ENCODE measurements at regions not wholly inside any gene's neighbourhood (a gene's known extent, or its start where the extent isn't known, plus 50 kb on each side); places are given as distances from the start of the nearest gene placed in this dataset.

DNA sequence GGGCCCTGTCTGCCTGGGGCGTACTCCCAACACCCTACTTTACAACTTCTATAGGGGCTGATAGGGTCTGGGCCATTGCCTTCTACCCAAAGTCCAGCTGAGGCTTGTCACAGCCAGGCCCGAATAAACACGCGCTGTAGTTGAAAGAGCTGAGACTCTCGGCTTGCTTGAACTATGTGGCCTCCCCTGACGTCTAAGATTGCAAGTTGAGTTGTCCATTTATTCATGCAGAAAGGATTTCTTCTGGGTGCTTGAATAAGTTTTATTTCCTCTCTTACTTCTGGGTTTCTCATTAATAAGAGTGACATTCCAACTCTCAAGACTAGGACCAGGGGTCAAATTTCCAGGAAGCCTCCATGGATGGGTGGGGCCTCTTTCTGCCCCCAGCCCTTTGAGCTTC lies 74.4 kb upstream of the VRK1 start:
- H3K4me3 ChIP-seq (ENCODE audit: low read length): no peak overlapping the region
- no peak for DNase-seq (ENCODE audit: low read depth)
- TF ChIP-seq, protein P1, sequence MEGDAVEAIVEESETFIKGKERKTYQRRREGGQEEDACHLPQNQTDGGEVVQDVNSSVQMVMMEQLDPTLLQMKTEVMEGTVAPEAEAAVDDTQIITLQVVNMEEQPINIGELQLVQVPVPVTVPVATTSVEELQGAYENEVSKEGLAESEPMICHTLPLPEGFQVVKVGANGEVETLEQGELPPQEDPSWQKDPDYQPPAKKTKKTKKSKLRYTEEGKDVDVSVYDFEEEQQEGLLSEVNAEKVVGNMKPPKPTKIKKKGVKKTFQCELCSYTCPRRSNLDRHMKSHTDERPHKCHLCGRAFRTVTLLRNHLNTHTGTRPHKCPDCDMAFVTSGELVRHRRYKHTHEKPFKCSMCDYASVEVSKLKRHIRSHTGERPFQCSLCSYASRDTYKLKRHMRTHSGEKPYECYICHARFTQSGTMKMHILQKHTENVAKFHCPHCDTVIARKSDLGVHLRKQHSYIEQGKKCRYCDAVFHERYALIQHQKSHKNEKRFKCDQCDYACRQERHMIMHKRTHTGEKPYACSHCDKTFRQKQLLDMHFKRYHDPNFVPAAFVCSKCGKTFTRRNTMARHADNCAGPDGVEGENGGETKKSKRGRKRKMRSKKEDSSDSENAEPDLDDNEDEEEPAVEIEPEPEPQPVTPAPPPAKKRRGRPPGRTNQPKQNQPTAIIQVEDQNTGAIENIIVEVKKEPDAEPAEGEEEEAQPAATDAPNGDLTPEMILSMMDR (IDR thresholded peaks at IDR 0.05; ENCODE audit: insufficient read depth, low read depth, low read length, missing control alignments): no peak

DNA sequence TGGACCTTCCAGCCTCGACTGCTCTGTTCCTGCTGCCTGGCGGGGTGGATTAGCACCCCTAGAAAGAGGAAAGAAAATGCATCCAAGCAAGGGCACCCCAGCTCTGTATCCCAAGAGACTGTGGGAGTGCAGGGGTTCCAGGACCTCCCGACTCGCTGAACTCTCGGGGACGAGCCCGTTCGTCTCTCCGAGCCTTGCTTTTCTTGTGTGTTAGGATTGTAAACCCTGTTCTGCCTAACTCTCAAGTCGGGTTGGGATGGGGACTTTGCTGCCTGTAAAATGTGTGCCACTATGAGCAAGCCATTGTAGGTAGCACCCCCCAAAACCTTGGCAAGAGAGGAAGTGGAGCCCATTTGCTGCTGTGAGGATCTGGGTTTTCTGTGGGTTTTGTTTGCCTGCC lies 73.2 kb upstream of the VRK1 start:
- TF ChIP-seq, protein P1 (IDR thresholded peaks at IDR 0.05; ENCODE audit: insufficient read depth, low read depth, low read length, missing control alignments): no peak
- DNase-seq (ENCODE audit: low read depth): no peak

DNA sequence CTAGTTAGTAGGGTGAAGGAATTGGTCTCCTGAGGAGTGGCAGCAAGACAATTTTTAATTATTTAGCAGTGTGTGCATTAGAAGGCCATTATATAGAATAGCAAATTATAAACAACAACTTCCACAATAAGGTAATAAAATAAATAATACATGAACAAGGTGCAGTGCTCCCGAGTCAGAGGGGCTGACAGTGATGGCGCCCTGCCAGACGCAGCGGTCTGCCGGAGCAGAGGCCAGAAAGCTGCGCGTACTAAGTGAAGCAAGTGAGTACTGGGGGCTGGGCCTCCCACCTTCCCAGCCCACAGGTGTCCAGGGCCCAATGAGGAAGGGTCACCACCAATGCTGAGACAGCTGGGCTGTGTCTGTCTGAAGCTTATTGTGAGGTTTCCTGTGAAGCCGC lies 72.0 kb upstream of the VRK1 start:
- DNase-seq (ENCODE audit: low read depth): no peak
- TF ChIP-seq, protein P1 (IDR thresholded peaks at IDR 0.05; ENCODE audit: insufficient read depth, low read depth, low read length, missing control alignments): no peak
- H3K4me3 ChIP-seq (ENCODE audit: low read length): no peak overlapping the region

More for the DNA sequence above, 73.2 kb upstream of the VRK1 start:
- no peak overlapping the region for H3K4me3 ChIP-seq (ENCODE audit: low read length)

DNA sequence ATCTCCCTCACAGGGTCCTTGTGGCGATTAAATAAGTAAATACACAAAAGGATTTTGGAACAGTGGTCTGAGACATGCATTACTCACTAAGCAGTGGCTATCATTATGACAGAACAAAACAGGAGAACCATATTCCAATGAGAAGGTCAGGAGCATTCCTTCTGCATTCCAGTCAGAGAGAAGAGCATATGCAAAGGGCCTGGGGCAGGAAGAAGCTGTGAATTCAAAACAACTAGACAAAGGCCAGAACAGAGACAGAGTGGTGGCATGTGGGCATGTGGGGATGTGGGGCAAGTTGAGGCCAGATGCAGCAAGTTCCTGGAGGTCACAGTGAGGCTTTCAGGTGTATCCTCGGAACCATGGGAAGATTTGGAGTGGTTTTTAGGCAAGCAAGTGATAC lies 70.1 kb upstream of the VRK1 start:
- TF ChIP-seq, protein P1 (IDR thresholded peaks at IDR 0.05; ENCODE audit: insufficient read depth, low read depth, low read length, missing control alignments): no peak
- no peak for DNase-seq (ENCODE audit: low read depth)
- no peak overlapping the region for H3K4me3 ChIP-seq (ENCODE audit: low read length)

DNA sequence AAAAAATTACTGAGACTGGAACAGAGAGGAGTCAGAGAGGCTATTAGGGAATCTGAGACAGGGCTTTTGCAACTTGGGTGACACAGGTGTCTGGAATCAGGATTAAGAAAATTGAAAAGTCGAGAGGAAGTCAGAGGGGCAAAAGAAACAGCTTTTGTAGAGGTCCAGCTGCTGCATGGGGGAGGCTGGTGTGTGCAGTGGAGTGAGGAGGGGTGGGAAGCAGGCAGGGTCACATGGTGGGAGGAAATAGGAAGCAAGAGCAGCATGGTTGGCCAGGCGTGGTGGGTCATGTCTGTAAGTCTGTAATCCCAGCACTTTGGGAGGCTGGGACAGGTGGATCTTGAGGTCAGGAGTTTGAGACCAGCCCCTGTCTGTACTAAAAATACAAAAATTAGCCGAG lies 69.7 kb upstream of the VRK1 start:
- no peak for DNase-seq (ENCODE audit: low read depth)
- TF ChIP-seq, protein P1 (IDR thresholded peaks at IDR 0.05; ENCODE audit: insufficient read depth, low read depth, low read length, missing control alignments): no peak
- no peak overlapping the region for H3K4me3 ChIP-seq (ENCODE audit: low read length)

DNA sequence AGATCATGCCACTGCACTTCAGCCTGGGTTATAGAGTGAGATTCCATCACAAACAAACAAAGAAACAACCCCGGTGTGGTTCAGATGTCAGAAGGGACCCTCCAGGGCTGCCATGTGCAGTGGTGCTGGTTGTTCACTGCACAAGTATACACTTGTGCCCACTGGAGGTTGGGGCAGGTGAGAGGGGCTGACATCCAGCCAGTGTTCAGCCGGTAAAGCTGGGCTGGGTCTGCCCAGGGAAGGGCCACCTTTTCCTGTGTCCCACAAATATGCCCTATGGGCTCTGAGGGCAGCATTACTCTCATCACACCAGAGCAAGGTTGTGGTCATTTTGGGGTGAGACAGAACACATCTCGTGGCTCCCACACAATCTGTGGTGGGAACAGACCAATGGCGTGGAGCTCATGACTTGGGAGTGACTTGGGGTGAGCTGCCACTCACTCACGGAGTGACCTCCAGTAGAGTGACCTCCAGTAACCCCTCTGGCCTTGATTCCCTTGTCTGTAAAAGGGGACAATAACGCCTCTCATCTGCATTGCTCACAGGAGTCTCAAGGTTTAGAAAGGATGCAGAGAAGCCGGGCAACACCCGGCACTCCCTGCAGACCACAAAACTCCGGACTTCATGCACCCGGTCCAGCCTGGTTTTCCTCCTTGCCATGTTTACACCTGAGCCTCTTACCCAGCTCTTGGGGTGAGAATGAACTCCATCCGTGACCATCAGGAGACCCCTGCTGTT lies 69.0 kb upstream of the VRK1 start:
- DNase-seq (ENCODE audit: low read depth): no peak
- H3K4me3 ChIP-seq (ENCODE audit: low read length): no peak overlapping the region
- TF ChIP-seq, protein P1 (IDR thresholded peaks at IDR 0.05; ENCODE audit: insufficient read depth, low read depth, low read length, missing control alignments): no peak

DNA sequence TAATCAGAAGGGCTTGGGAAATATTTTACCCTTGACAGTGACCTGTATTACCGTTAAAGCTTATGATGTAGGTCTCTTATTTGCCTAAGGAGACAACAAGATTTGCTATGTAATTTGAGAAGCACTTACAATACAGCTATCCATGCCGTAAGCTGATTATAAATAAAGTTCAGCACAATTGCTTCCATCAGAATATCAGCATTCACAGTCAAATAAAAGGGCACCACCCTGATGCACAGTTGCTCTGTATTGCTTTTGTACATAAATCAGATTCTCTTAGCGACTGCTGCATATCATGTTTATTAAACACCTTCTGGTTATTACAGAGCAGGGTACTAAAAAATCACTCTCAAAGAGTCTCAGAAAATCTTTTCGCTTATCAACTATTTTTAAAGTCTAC lies 67.3 kb upstream of the VRK1 start:
- TF ChIP-seq, protein P1 (IDR thresholded peaks at IDR 0.05; ENCODE audit: insufficient read depth, low read depth, low read length, missing control alignments): no peak
- no peak overlapping the region for H3K4me3 ChIP-seq (ENCODE audit: low read length)
- DNase-seq (ENCODE audit: low read depth): no peak

Data from epithelial cell of esophagus (primary cell).